BLaER1 treated with 17β-estradiol and CSF1 and Interleukin-3, amounts not matched to agents 10 nM and 100 nM (cell line): ENCODE measurements at regions not wholly inside any gene's neighbourhood (a gene's known extent, or its start where the extent isn't known, plus 50 kb on each side); places are given as distances from the start of the nearest gene placed in this dataset.

Experiments
- H3K27ac ChIP-seq, 11 experiments: shearing (Covaris generic); formaldehyde crosslinking; 2 replicates each; pipeline ENCODE4 v1.8.1; 2022
- H3K27me3 ChIP-seq, 11 experiments: shearing (Covaris generic); formaldehyde crosslinking; 2 replicates each; pipeline ENCODE4 v1.8.1; 2022
- H3K36me3 ChIP-seq, 11 experiments: shearing (Covaris generic); formaldehyde crosslinking; 2 replicates each; pipeline ENCODE4 v1.8.1; 2022
- H3K4me1 ChIP-seq, 10 experiments: shearing (Covaris generic); formaldehyde crosslinking; 2 replicates each; pipeline ENCODE4 v1.8.1; 2022
- H3K4me2 ChIP-seq, 11 experiments: shearing (Covaris generic); formaldehyde crosslinking; 2 replicates each; pipeline ENCODE4 v1.8.1; 2022
- H3K4me3 ChIP-seq, 10 experiments: shearing (Covaris generic); formaldehyde crosslinking; 2 replicates each; pipeline ENCODE4 v1.8.1; 2022
- H3K9ac ChIP-seq, 11 experiments: shearing (Covaris generic); formaldehyde crosslinking; 2 replicates each; pipeline ENCODE4 v1.8.1; 2022
- H3K9me3 ChIP-seq, 11 experiments: shearing (Covaris generic); formaldehyde crosslinking; replicated peaks in 1 of 11; 2 replicates each; pipeline ENCODE4 v1.8.1; 2022
- H4K20me1 ChIP-seq, 11 experiments: shearing (Covaris generic); formaldehyde crosslinking; 2 replicates each; pipeline ENCODE4 v1.8.1; 2022
- Cebpa-rat ChIP-seq, 11 experiments: shearing (Covaris generic); IDR thresholded peaks; 2 replicates each; pipeline ENCODE4 v1.8.1; 2022

DNA sequence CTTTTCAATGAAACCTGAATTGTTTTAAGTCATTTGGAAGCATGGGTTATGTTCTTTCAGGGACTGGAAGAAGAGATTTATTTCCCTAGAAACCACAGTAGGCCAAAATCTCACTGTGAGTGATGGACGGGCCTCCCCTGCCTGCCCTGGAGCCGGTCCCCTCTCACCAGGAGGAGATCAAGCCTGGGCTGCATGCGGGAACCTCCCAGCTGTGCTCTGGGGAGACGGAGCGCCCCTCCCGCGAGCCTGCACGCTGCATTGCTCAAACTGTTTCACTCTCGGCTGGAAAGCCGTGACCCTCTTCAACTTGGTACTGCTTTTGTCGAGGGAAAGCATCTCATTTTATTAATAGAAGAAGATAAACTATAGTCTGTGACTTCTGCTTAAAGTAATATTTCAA lies 85.4 kb downstream of the IRX2 start:
- Histone ChIP-seq H3K9me3 (0 out of 22 replicates have a peak, but pooled peaks cover 0 to 4% (median 0%) of the 10 kb centered on the region in 11 experiments), H3K36me3 (no peaks in the 10 kb centered on the region), H3K4me1 (peaks cover 20 to 52% (median 33%) of the 10 kb centered on the region in 10 experiments), H3K4me2 (peak overlapping the region; percentile 12 to 82 (median 65); a peak in 21 of 22 replicates), H3K27me3 (no peaks in the 10 kb centered on the region), H3K27ac (peak overlapping the region in 1 of 11 experiments; percentile 65; a peak in 1 of 22 replicates), H3K9ac (peak overlapping the region in 2 of 11 experiments; percentile 5 to 34; a peak in 1 of 22 replicates), H3K4me3 (no peak overlapping the region), H4K20me1 (no peaks in the 10 kb centered on the region)
- TF ChIP-seq Cebpa-rat (IDR thresholded peaks at IDR 0.05): no peak

DNA sequence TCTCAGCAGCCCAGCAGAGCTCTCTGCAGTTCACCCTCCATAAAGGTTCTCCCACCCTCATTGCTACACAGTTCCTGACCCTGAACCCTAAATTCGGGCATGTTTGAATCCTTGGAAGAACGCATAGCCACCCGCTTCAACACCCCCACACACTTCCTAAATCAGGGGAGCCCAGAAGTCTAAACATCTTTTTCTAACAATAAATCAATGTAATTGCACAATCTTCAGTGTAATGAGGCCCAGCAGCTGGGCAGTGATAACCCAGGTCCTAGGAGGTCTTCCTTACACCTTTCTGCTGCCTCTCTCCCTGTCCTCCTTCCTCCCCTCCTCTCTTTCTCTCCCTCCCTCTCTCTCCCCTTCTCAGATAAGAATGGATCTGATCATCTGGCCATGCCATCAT lies 88.0 kb downstream of the IRX2 start:
- Histone ChIP-seq H3K9me3 (0 out of 22 replicates have a peak, but pooled peaks cover 0 to 4% (median 0%) of the 10 kb centered on the region in 11 experiments), H3K4me3 (no peak overlapping the region), H3K27me3 (no peaks in the 10 kb centered on the region), H3K4me2 (peak overlapping the region in 8 of 11 experiments; percentile 10 to 82 (median 64); a peak in 10 of 22 replicates), H3K36me3 (no peaks in the 10 kb centered on the region), H3K27ac (peak overlapping the region in 2 of 11 experiments; percentile 27 to 64; a peak in 2 of 22 replicates), H3K4me1 (peaks cover 20 to 65% (median 41%) of the 10 kb centered on the region in 10 experiments), H4K20me1 (no peaks in the 10 kb centered on the region), H3K9ac (no peak overlapping the region)
- TF ChIP-seq Cebpa-rat (IDR thresholded peaks at IDR 0.05): peak in 3 of 11 experiments; percentile 23 to 70 (median 44); a peak in 2 of 22 replicates

GRCh38 chr5:2660315-2660714 lies 91.2 kb downstream of the IRX2 start:
- Histone ChIP-seq H3K36me3 (no peaks in the 10 kb centered on the region), H3K27ac (no peak overlapping the region), H3K9me3 (peaks cover 0 to 15% (median 0%) of the 10 kb centered on the region in 11 experiments; a peak in 4 of 22 replicates), H3K4me3 (no peak overlapping the region), H4K20me1 (no peaks in the 10 kb centered on the region), H3K4me2 (peak overlapping the region in 6 of 11 experiments; percentile 20 to 62 (median 52); a peak in 9 of 22 replicates), H3K4me1 (peaks cover 11 to 50% (median 28%) of the 10 kb centered on the region in 10 experiments), H3K9ac (no peak overlapping the region; a peak in 1 of 22 replicates), H3K27me3 (no peaks in the 10 kb centered on the region)
- TF ChIP-seq Cebpa-rat (IDR thresholded peaks at IDR 0.05): no peak

DNA sequence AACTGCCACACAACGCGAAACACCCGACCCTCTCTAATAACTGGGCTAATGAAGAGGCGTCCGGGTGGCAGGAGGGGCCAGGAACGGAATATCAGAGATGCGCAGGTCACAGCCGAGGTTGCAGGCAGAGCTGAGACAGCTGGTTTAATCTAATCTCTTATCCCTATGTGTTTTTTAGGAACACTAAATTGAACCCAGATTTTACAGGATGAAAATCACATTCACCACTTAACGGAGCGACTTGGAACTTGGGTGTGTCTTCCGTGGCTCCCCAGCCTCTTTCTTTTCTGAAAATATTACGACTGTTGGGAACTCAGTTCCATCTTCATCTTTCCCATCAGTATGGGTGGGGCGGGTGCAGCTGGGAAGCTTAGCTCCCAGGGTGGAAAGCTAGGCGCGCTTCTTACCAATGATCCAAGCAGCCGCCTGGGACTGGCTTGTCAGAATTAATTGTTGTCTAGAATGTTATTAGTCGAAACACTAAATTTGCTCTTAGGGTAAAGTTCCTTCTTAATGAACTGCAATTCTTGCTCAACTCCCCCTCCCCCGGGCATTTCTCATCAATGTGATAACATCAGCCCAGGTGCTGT lies 92.5 kb downstream of the IRX2 start:
- H3K27ac ChIP-seq: no peak overlapping the region
- peaks cover 0 to 15% (median 0%) of the 10 kb centered on the region in 11 experiments; a peak in 4 of 22 replicates for H3K9me3 ChIP-seq
- H3K4me2 ChIP-seq: no peak overlapping the region
- TF ChIP-seq Cebpa-rat (IDR thresholded peaks at IDR 0.05): no peak
- H3K9ac ChIP-seq: no peak overlapping the region
- H4K20me1 ChIP-seq: no peaks in the 10 kb centered on the region
- peaks cover 0 to 37% (median 14%) of the 10 kb centered on the region in 10 experiments; a peak in 13 of 20 replicates for H3K4me1 ChIP-seq
- H3K4me3 ChIP-seq: no peak overlapping the region
- H3K36me3 ChIP-seq: no peaks in the 10 kb centered on the region
- H3K27me3 ChIP-seq: no peaks in the 10 kb centered on the region

- H3K9me3 ChIP-seq: peaks cover 0 to 15% (median 0%) of the 10 kb centered on the region in 11 experiments; a peak in 4 of 22 replicates
- H3K36me3 ChIP-seq: no peaks in the 10 kb centered on the region
- no peak overlapping the region for H3K4me2 ChIP-seq
- H3K4me3 ChIP-seq: no peak overlapping the region
- no peak overlapping the region for H3K9ac ChIP-seq
- no peaks in the 10 kb centered on the region for H4K20me1 ChIP-seq
- no peak overlapping the region for H3K27ac ChIP-seq
- TF ChIP-seq Cebpa-rat (IDR thresholded peaks at IDR 0.05): no peak
- no peaks in the 10 kb centered on the region for H3K27me3 ChIP-seq
- H3K4me1 ChIP-seq: peaks cover 0 to 32% (median 10%) of the 10 kb centered on the region in 10 experiments; a peak in 12 of 20 replicates
These were observed 93.0 kb downstream of the IRX2 start for GRCh38 chr5:2658447-2658846.

DNA sequence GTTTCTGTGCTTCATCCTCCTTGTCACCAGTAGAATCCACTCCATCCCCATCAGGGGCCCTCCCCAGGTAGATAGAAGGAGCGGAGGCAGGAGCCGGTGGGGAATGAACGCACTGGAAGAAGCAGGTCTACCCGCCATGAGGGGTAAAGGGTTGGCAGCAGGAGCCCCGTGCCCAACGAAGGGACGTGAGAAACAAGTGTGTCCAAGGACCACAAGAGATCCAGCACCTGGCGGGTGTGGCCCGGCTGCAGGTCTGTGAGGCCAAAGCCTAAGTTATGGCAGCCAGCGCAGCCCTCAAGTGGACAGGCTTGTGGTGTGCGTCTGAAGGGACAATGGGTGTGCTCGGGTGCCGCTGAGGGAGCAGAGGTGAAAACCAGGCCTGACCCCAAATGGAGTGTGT lies 94.3 kb downstream of the IRX2 start:
- TF ChIP-seq Cebpa-rat (IDR thresholded peaks at IDR 0.05): no peak
- Histone ChIP-seq H3K9me3 (peaks cover 0 to 11% (median 0%) of the 10 kb centered on the region in 11 experiments; a peak in 4 of 22 replicates), H3K27me3 (no peaks in the 10 kb centered on the region), H3K4me3 (no peak overlapping the region), H3K36me3 (no peaks in the 10 kb centered on the region), H3K4me1 (peaks cover 0 to 26% (median 9%) of the 10 kb centered on the region in 10 experiments; a peak in 10 of 20 replicates), H4K20me1 (no peaks in the 10 kb centered on the region), H3K27ac (no peak overlapping the region), H3K4me2 (no peak overlapping the region), H3K9ac (no peak overlapping the region)

DNA sequence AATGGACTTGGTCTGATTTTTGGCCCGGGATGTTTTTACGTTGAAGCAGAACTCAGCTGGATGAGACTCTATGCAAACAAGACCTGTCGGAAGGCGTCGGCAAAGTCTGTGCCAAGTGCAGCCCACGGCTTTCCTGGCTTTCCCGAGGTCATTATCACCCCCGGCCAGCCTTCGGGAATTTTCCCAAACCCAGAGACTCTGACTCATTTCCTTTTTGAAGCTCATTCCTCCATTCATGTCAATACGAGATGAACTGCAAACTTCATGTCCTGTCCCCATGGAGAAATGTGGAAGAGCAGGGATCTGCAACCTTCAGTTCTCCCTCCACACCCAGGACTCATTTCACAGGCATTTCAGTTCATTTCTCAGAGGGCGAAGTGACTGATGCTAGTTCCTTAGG lies 95.3 kb downstream of the IRX2 start:
- H3K4me3 ChIP-seq: no peak overlapping the region
- peaks cover 0 to 19% (median 9%) of the 10 kb centered on the region in 10 experiments; a peak in 10 of 20 replicates for H3K4me1 ChIP-seq
- H4K20me1 ChIP-seq: no peaks in the 10 kb centered on the region
- H3K36me3 ChIP-seq: no peaks in the 10 kb centered on the region
- no peak for TF ChIP-seq Cebpa-rat (IDR thresholded peaks at IDR 0.05)
- H3K9ac ChIP-seq: no peak overlapping the region
- H3K27me3 ChIP-seq: no peaks in the 10 kb centered on the region
- no peak overlapping the region for H3K27ac ChIP-seq
- peaks cover 0 to 11% (median 0%) of the 10 kb centered on the region in 11 experiments; a peak in 4 of 22 replicates for H3K9me3 ChIP-seq
- 0 out of 22 replicates have a peak overlapping the region, but pooled peaks of 3 of the 11 experiments have one; percentile 2 to 15 (median 12) for H3K4me2 ChIP-seq

DNA sequence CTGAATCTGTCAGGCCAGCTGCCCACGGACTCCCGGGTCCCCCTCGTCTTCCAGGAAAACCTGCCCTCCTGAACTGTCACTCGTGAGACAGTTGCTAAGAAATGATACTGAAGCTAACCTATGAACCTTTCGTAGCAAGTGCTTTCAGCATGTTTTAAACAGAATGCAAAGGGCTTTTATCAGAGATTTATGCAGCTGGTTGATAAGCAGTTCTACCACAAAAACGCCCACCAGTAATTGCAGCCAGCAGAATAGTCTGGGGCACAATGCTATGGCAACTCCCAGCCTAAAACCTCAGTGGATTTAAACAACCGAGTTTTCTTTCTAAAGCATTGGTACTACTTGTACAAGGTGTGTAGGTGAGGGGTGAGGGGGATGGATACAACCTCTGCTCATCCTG lies 97.5 kb downstream of the IRX2 start:
- Histone ChIP-seq H3K4me1 (0 out of 20 replicates have a peak, but pooled peaks cover 0 to 4% (median 0%) of the 10 kb centered on the region in 10 experiments), H3K27ac (no peak overlapping the region), H3K36me3 (no peaks in the 10 kb centered on the region), H3K9ac (no peak overlapping the region), H4K20me1 (no peaks in the 10 kb centered on the region), H3K4me2 (no peak overlapping the region), H3K27me3 (no peaks in the 10 kb centered on the region), H3K4me3 (no peak overlapping the region), H3K9me3 (peaks cover 0 to 11% (median 0%) of the 10 kb centered on the region in 11 experiments; a peak in 6 of 22 replicates)
- TF ChIP-seq Cebpa-rat (IDR thresholded peaks at IDR 0.05): no peak

- H3K4me1 ChIP-seq: 0 out of 20 replicates have a peak, but pooled peaks cover 0 to 4% (median 0%) of the 10 kb centered on the region in 10 experiments
- H3K27me3 ChIP-seq: no peaks in the 10 kb centered on the region
- no peak for TF ChIP-seq Cebpa-rat (IDR thresholded peaks at IDR 0.05)
- no peak overlapping the region for H3K9ac ChIP-seq
- no peaks in the 10 kb centered on the region for H4K20me1 ChIP-seq
- peaks cover 0 to 9% (median 3%) of the 10 kb centered on the region in 11 experiments; a peak in 5 of 22 replicates for H3K9me3 ChIP-seq
- H3K27ac ChIP-seq: no peak overlapping the region
- H3K36me3 ChIP-seq: no peaks in the 10 kb centered on the region
- no peak overlapping the region for H3K4me2 ChIP-seq
- H3K4me3 ChIP-seq: no peak overlapping the region
These were observed 100.4 kb downstream of the IRX2 start for GRCh38 chr5:2651116-2651515.
